ENCODE measurements at regions not wholly inside any gene's neighbourhood (a gene's known extent, or its start where the extent isn't known, plus 50 kb on each side); places are given as distances from the start of the nearest gene placed in this dataset.

GRCh38 chr2:43047187-43047780, 179.1 kb downstream of the ZFP36L2 start:
- H3K9me3 Mint-ChIP-seq (ENCODE audit: low read depth): no peaks in the 10 kb centered on the region
- no peaks in the 10 kb centered on the region for H3K27me3 Mint-ChIP-seq
- peaks cover 33% of the 10 kb centered on the region for H3K4me1 Mint-ChIP-seq (ENCODE audit: low read depth)
- peaks cover 2% of the 10 kb centered on the region for H3K36me3 Mint-ChIP-seq
- no peak overlapping the region for H3K4me3 Mint-ChIP-seq
- H3K27ac Mint-ChIP-seq: no peak overlapping the region

- Mint-ChIP-seq H3K4me3 (no peak overlapping the region), H3K9me3 (ENCODE audit: low read depth) (no peaks in the 10 kb centered on the region), H3K27me3 (no peaks in the 10 kb centered on the region), H3K36me3 (no peaks in the 10 kb centered on the region), H3K4me1 (ENCODE audit: low read depth) (peaks cover 19% of the 10 kb centered on the region), H3K27ac (no peak overlapping the region)
Measured at GRCh38 chr2:43045866-43046265, 180.5 kb downstream of the ZFP36L2 start.

- Mint-ChIP-seq H3K36me3 (no peaks in the 10 kb centered on the region), H3K27ac (no peak overlapping the region), H3K9me3 (ENCODE audit: low read depth) (no peaks in the 10 kb centered on the region), H3K27me3 (no peaks in the 10 kb centered on the region), H3K4me3 (no peak overlapping the region), H3K4me1 (ENCODE audit: low read depth) (peaks cover 22% of the 10 kb centered on the region)
Measured at GRCh38 chr2:43044093-43044681, 182.2 kb downstream of the ZFP36L2 start.

GRCh38 chr2:43043553-43043870, 182.9 kb downstream of the ZFP36L2 start:
- Mint-ChIP-seq H3K36me3 (no peaks in the 10 kb centered on the region), H3K4me1 (ENCODE audit: low read depth) (peaks cover 22% of the 10 kb centered on the region), H3K4me3 (no peak overlapping the region), H3K27ac (peak overlapping the region; percentile 6), H3K27me3 (no peaks in the 10 kb centered on the region), H3K9me3 (ENCODE audit: low read depth) (no peaks in the 10 kb centered on the region)

DNA sequence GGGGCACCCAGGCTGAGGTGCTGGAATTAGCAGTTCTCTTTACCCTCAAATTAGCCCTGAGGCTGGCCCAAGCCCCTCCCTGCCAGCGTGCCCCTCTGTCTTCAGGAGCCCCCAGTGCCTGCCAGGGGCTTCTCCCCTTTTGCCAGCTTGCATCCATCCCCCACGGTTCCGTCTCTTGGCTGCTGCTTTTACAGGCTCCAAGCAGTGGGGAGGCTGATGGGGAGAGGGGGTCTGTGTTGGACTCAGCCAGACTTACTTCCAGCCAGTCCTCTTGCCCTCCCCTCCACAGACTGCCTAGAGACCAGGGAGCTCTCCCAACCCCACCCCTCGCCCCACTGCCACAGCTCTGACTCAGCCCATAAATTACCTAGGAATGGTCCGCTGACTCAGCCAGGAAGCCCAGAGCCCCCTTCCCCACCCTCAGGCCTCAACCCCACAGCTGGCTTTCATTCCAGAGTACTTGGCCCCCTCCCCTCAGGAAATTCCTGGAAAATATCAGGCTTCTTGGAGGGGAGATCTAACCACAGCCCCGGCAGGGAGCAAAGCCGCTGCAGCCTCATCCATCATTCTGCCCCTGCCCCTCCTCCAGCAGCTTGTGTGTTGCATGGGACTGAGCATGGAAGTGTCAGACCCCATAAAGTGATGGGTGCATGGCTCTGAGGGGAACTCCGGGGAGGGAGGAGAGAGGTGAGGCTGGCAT, 184.6 kb downstream of the ZFP36L2 start:
- H3K27me3 Mint-ChIP-seq: no peaks in the 10 kb centered on the region
- H3K4me1 Mint-ChIP-seq (ENCODE audit: low read depth): peaks cover 13% of the 10 kb centered on the region
- no peaks in the 10 kb centered on the region for H3K9me3 Mint-ChIP-seq (ENCODE audit: low read depth)
- no peak overlapping the region for H3K27ac Mint-ChIP-seq
- H3K36me3 Mint-ChIP-seq: no peaks in the 10 kb centered on the region
- no peak overlapping the region for H3K4me3 Mint-ChIP-seq

DNA sequence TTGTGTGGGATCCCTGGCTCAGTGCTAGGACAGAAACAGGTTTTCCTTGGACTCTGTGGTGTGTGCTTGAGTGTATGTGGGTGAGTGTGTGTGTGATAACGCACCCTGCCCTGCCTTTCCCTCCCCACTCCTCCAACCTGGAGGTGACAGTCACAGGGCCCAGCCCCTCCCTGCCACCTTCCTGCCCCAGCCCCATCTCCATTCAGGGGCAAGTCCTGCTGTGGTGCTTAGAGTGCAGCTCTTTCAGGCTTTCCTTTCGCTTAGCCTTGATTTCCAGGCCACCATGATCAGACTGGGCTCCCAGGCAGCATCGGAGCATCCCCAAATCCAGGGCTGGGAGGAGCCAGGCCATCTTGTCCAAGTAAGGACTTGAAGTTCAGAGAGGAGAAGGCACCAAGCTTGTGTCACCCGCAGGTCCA, 185.2 kb downstream of the ZFP36L2 start:
- Mint-ChIP-seq H3K27ac (no peak overlapping the region), H3K27me3 (no peaks in the 10 kb centered on the region), H3K4me3 (no peak overlapping the region), H3K36me3 (no peaks in the 10 kb centered on the region), H3K4me1 (ENCODE audit: low read depth) (peaks cover 9% of the 10 kb centered on the region), H3K9me3 (ENCODE audit: low read depth) (no peaks in the 10 kb centered on the region)

DNA sequence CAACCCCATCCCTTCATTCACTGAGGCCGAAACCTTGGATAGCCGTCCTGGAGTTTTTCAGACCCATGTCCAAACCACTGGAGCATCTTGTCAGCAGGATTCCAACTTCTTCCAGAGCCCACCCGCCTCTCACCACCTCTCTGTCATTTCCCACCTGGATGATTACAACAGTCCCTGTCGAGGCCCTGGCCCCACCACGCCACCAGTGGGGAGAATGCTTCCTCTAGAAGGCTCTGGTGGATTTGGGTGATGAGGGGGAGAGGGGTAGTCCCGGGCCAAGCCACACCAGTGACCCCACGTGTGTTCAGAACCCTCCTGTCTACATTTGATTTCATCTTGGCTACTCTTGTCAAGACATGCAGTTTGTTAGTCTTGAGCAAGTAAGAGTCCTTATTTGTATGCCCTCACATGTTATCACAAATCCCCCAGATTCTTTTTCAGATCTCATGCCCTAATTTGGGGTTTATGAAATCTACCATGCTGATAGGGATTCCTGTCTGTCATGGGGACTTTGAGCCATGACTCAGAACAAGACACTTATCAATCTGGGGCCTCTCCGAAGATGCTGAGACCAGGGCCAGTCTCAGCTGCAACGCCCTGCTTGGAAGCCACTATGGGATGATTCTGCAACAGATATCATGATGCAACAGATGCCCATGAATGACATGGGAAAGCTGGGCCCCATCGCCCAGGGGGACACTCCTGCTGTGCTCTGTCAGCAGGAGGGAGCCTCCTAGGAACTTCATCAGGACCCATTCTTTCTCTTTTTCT, 186.1 kb downstream of the ZFP36L2 start:
- H3K4me3 Mint-ChIP-seq: no peak overlapping the region
- no peaks in the 10 kb centered on the region for H3K36me3 Mint-ChIP-seq
- H3K9me3 Mint-ChIP-seq (ENCODE audit: low read depth): no peaks in the 10 kb centered on the region
- peak overlapping the region; percentile 4 for H3K27ac Mint-ChIP-seq
- H3K4me1 Mint-ChIP-seq (ENCODE audit: low read depth): peaks cover 9% of the 10 kb centered on the region
- no peaks in the 10 kb centered on the region for H3K27me3 Mint-ChIP-seq

DNA sequence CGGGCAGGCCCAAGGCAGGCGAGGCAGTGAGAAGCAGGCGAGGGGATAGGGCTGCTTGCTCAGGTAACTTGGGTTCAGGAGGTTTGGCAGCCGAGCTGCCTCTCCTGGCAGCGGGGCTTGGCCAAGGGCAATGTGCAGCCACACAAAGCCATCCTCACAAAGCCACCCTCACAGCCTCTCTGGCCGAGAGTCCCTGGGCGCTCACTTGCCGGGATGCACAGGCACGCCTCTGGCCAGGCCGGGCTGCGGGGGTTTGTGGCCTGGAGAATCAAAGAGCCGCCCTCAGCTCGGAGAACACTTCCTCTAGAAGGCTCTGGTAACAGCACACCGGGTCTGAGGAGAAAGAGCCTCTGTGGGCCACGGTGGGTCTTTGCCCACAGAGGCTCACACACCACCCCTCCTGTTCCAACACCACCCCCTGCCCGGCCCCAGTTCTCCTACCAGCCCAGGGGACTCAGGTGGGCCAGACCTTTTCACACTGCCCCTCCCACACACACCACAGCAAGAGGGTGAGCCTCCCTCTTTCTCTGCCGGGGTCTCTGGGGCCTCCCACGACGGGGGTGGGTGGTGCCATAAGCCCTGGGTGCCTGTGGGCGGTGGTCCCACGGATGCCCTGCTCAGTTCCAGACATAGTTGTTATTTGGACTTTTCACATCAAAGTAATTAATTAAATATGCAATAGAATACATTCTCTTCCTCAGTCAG, 186.9 kb downstream of the ZFP36L2 start:
- Mint-ChIP-seq H3K9me3 (ENCODE audit: low read depth) (no peaks in the 10 kb centered on the region), H3K27ac (no peak overlapping the region), H3K4me3 (no peak overlapping the region), H3K4me1 (ENCODE audit: low read depth) (peaks cover 9% of the 10 kb centered on the region), H3K27me3 (no peaks in the 10 kb centered on the region), H3K36me3 (no peaks in the 10 kb centered on the region)

DNA sequence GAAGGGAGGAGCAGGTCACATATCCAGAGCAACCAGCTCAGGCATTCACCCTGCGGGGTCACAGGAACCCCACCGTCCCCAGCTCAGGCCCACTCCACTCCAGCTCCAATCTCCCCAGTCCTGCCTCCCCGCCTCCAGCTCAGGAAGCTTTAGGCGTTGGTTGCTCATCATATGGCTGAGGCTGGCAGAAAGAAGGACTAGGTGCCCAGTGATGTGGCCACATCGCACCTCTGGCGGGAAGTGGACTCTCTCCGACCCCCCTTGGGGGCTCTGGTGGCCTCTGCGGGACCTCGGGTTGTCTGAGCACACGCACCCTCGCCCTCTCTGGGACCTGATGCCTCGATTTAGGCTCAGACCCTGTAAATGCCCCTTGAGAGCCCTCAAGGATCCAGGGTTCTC, 187.7 kb downstream of the ZFP36L2 start:
- Mint-ChIP-seq H3K27ac (no peak overlapping the region), H3K4me1 (ENCODE audit: low read depth) (peaks cover 15% of the 10 kb centered on the region), H3K27me3 (no peaks in the 10 kb centered on the region), H3K4me3 (no peak overlapping the region), H3K36me3 (no peaks in the 10 kb centered on the region), H3K9me3 (ENCODE audit: low read depth) (no peaks in the 10 kb centered on the region)

DNA sequence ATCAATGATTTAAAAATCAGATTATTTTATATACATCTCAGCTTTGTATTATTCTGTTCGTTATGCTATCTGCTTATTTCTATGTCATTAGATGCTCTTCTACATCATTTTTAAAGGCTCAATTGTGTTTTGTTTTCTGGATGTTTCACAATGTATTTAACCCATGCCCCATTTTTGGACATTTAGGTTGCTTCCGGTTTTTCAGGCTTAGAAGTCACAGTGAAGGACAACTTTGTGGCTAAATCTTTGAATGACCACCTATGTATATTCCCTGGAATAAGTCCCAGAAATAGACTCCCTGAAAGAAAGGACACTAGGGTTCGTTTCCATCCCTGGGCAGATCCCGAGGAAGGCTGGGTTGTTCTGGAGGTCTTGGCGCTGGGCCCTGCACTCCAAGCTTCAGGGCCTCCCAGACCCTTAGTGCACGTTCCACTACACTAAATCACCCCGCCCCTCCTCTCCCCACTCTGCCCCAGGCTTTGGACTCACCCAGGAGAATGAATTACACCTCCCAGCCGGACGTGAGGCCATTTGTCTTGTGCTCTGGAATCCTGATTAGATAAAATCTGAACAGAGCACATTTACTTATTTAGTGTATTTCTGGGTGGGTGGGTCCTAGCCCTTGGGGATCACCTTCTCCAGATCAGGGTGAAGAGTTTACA, 188.2 kb downstream of the ZFP36L2 start:
- Mint-ChIP-seq H3K27me3 (no peaks in the 10 kb centered on the region), H3K4me3 (no peak overlapping the region), H3K27ac (no peak overlapping the region), H3K36me3 (no peaks in the 10 kb centered on the region), H3K4me1 (ENCODE audit: low read depth) (peaks cover 21% of the 10 kb centered on the region), H3K9me3 (ENCODE audit: low read depth) (no peaks in the 10 kb centered on the region)

- Mint-ChIP-seq H3K9me3 (ENCODE audit: low read depth) (no peaks in the 10 kb centered on the region), H3K27me3 (no peaks in the 10 kb centered on the region), H3K27ac (no peak overlapping the region), H3K4me3 (no peak overlapping the region), H3K36me3 (no peaks in the 10 kb centered on the region), H3K4me1 (ENCODE audit: low read depth) (peaks cover 35% of the 10 kb centered on the region)
Measured at GRCh38 chr2:43035922-43036321, 190.5 kb downstream of the ZFP36L2 start.

- Mint-ChIP-seq H3K9me3 (ENCODE audit: low read depth) (no peaks in the 10 kb centered on the region), H3K27me3 (no peaks in the 10 kb centered on the region), H3K36me3 (no peaks in the 10 kb centered on the region), H3K4me1 (ENCODE audit: low read depth) (peaks cover 29% of the 10 kb centered on the region), H3K4me3 (no peak overlapping the region), H3K27ac (no peak overlapping the region)
Measured at GRCh38 chr2:43034921-43035320, 191.5 kb downstream of the ZFP36L2 start.

GRCh38 chr2:43034242-43034619, 192.2 kb downstream of the ZFP36L2 start:
- no peak overlapping the region for H3K4me3 Mint-ChIP-seq
- H3K4me1 Mint-ChIP-seq (ENCODE audit: low read depth): peaks cover 26% of the 10 kb centered on the region
- H3K36me3 Mint-ChIP-seq: no peaks in the 10 kb centered on the region
- H3K9me3 Mint-ChIP-seq (ENCODE audit: low read depth): no peaks in the 10 kb centered on the region
- H3K27me3 Mint-ChIP-seq: no peaks in the 10 kb centered on the region
- no peak overlapping the region for H3K27ac Mint-ChIP-seq

GRCh38 chr2:43033466-43034241, 192.8 kb downstream of the ZFP36L2 start:
- Mint-ChIP-seq H3K4me3 (no peak overlapping the region), H3K4me1 (ENCODE audit: low read depth) (peaks cover 26% of the 10 kb centered on the region), H3K36me3 (no peaks in the 10 kb centered on the region), H3K27ac (no peak overlapping the region), H3K9me3 (ENCODE audit: low read depth) (no peaks in the 10 kb centered on the region), H3K27me3 (no peaks in the 10 kb centered on the region)

Measured in activated naive CD8-positive, alpha-beta T cell (primary cell).